GM19025 (cell line): ENCODE measurements at regions not wholly inside any gene's neighbourhood (a gene's known extent, or its start where the extent isn't known, plus 50 kb on each side); places are given as distances from the start of the nearest gene placed in this dataset.

Experiments used
- ATAC-seq: cut with Tn5 transposase; IDR thresholded peaks from one replicate; pipeline ENCODE4 v1.9.1; 2021; ENCODE audit warnings: mild to moderate bottlenecking, low read depth, moderate library complexity; ENCODE audit not compliant: unreplicated experiment

DNA sequence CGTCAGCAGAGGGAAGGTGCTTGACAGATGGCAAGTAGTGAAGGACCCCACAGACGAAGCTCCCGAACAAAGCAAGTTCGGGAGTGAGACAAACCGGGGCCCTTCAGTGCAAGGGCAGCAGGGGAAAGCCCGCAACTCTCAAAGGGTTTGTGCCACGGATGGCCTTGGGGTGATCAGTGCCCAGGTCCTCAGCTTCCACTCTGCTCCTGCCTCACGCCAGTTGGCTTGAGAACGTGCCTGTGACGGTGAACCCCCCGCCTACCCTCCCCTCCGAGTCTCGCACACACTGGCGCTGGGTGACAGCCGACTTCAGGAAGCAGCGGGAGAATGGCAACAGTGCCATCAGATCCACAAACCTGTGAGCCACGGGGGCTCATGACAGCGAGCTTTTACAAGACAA, 56.8 kb upstream of the SALL3 start:
- no peak for ATAC-seq

- ATAC-seq, result no peak
These were observed 55.3 kb upstream of the SALL3 start for GRCh38 chr18:78924301-78924700.

GRCh38 chr18:78924786-78925540, 54.7 kb upstream of the SALL3 start:
- no peak for ATAC-seq

- ATAC-seq, result no peak
These were observed 53.9 kb upstream of the SALL3 start for GRCh38 chr18:78925557-78926242.

DNA sequence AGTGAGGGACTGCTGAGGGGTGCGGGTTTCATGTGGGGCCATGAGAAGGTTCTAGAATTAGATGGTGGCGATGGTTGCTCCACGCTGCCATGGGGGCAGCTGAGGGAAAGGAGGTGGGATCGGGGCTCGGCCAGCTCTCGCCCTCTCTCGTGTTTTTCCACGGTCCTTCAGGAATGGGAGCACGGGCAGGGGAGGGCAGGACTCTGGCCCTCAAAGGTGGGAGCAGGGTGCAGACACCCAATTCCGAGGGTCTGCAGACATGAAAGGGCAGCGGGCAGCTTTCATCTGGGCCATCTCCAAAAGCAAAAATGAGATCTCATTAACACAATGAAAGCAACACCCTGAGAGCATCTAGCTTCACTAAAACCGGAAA, 53.4 kb upstream of the SALL3 start:
- ATAC-seq, result no peak

- ATAC-seq, result no peak
These were observed 52.5 kb upstream of the SALL3 start for GRCh38 chr18:78927156-78927555.

- ATAC-seq, result no peak
These were observed 52.0 kb upstream of the SALL3 start for GRCh38 chr18:78927616-78928015.

DNA sequence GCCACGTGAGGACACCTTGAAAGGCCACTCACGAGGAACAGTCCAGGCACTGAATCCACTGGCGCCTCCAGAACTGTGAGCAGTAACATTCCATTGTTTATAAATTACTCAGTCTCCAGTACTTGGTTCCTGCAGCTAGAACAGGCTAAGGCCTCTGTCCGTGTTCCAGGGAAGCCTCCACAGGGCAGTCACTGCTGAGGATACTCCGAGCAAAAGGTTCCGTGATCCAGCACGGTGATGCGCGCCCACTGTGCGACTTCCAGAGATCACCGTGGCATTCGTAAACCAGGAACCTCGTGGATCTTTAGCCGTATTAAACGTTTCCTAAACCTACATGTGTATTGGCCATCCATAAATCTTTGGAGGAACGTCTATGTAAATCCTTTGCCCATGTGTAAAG, 51.5 kb upstream of the SALL3 start:
- no peak for ATAC-seq

GRCh38 chr18:78929516-78929915, 50.1 kb upstream of the SALL3 start:
- ATAC-seq, result no peak
